PC-3 (cell line): ENCODE measurements at regions not wholly inside any gene's neighbourhood (a gene's known extent, or its start where the extent isn't known, plus 50 kb on each side); places are given as distances from the start of the nearest gene placed in this dataset.

Experiments used
- EZH2 ChIP-seq: fragments of 300-600 bp; sonication (generic); IDR thresholded peaks from one replicate; pipeline ENCODE4 v1.6.1; 2017; ENCODE audit warnings: antibody characterized with exemption, mild to moderate bottlenecking, low read length; ENCODE audit not compliant: unreplicated experiment
- EZH2phosphoT487 ChIP-seq: fragments of 300-600 bp; sonication (generic); IDR thresholded peaks from 2 replicates; pipeline ENCODE4 v1.6.1; 2018; ENCODE audit warnings: mild to moderate bottlenecking, antibody characterized with exemption, low read length, borderline replicate concordance
- TF ChIP-seq, protein P1 (sequence below): fragments of 300-600 bp; sonication (generic); conservative IDR thresholded peaks from 2 replicates; pipeline ENCODE4 v1.5.1; 2017; ENCODE audit warnings: antibody characterized with exemption, low read depth, mild to moderate bottlenecking, low read length

DNA sequence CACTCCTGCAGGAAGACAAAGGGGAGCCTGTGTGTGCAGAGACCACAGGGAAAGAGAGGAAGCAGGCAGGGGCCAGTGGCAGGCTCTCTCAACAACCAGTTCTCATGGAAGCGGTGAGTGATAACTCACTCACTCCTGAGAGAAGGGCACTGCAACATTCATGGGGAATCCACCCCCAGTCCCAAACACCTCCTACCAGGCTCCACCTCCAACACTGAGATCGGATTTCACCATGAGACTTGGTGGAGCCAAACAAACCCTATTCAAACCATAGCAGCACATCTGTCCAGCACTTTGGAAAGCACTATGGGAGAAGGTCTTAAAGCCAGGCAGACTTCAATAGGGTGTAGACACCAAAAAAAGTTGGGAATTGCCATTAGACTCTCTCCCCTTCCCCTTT lies 345.7 kb upstream of the SPRED2 start:
- TF ChIP-seq EZH2 = no peak
- TF ChIP-seq, protein P1, sequence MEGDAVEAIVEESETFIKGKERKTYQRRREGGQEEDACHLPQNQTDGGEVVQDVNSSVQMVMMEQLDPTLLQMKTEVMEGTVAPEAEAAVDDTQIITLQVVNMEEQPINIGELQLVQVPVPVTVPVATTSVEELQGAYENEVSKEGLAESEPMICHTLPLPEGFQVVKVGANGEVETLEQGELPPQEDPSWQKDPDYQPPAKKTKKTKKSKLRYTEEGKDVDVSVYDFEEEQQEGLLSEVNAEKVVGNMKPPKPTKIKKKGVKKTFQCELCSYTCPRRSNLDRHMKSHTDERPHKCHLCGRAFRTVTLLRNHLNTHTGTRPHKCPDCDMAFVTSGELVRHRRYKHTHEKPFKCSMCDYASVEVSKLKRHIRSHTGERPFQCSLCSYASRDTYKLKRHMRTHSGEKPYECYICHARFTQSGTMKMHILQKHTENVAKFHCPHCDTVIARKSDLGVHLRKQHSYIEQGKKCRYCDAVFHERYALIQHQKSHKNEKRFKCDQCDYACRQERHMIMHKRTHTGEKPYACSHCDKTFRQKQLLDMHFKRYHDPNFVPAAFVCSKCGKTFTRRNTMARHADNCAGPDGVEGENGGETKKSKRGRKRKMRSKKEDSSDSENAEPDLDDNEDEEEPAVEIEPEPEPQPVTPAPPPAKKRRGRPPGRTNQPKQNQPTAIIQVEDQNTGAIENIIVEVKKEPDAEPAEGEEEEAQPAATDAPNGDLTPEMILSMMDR = no peak
- no peak for TF ChIP-seq EZH2phosphoT487
